ENCODE measurements at regions not wholly inside any gene's neighbourhood (a gene's known extent, or its start where the extent isn't known, plus 50 kb on each side); places are given as distances from the start of the nearest gene placed in this dataset.

- no peaks in the 10 kb centered on the region for H3K4me1 Mint-ChIP-seq (ENCODE audit: unreplicated experiment)
- peaks cover 1% of the 10 kb centered on the region for H3K27me3 Mint-ChIP-seq (ENCODE audit: unreplicated experiment)
- no peak for TF ChIP-seq CTCF (IDR thresholded peaks at IDR 0.05; ENCODE audit: unreplicated experiment)
- DNase-seq (ENCODE audit: low spot score): no peak
- no peak overlapping the region for H3K27ac Mint-ChIP-seq (ENCODE audit: unreplicated experiment)
- H3K9me3 Mint-ChIP-seq (ENCODE audit: unreplicated experiment): no peaks in the 10 kb centered on the region
- no peaks in the 10 kb centered on the region for H3K36me3 Mint-ChIP-seq (ENCODE audit: low read depth, unreplicated experiment)
- H3K4me3 Mint-ChIP-seq (ENCODE audit: unreplicated experiment): no peak overlapping the region
These were observed 56.9 kb upstream of the C3orf49 start for GRCh38 chr3:63762180-63762579.

GRCh38 chr3:63762934-63763550 is 56.1 kb upstream of the C3orf49 start:
- peaks cover 1% of the 10 kb centered on the region for H3K27me3 Mint-ChIP-seq (ENCODE audit: unreplicated experiment)
- H3K36me3 Mint-ChIP-seq (ENCODE audit: low read depth, unreplicated experiment): no peaks in the 10 kb centered on the region
- H3K4me3 Mint-ChIP-seq (ENCODE audit: unreplicated experiment): no peak overlapping the region
- DNase-seq (ENCODE audit: low spot score): no peak
- H3K9me3 Mint-ChIP-seq (ENCODE audit: unreplicated experiment): no peaks in the 10 kb centered on the region
- TF ChIP-seq CTCF (IDR thresholded peaks at IDR 0.05; ENCODE audit: unreplicated experiment): no peak
- no peaks in the 10 kb centered on the region for H3K4me1 Mint-ChIP-seq (ENCODE audit: unreplicated experiment)
- no peak overlapping the region for H3K27ac Mint-ChIP-seq (ENCODE audit: unreplicated experiment)

- DNase-seq (ENCODE audit: low spot score): no peak
- H3K27me3 Mint-ChIP-seq (ENCODE audit: unreplicated experiment): peaks cover 3% of the 10 kb centered on the region
- H3K4me3 Mint-ChIP-seq (ENCODE audit: unreplicated experiment): no peak overlapping the region
- H3K27ac Mint-ChIP-seq (ENCODE audit: unreplicated experiment): no peak overlapping the region
- H3K36me3 Mint-ChIP-seq (ENCODE audit: low read depth, unreplicated experiment): no peaks in the 10 kb centered on the region
- no peaks in the 10 kb centered on the region for H3K9me3 Mint-ChIP-seq (ENCODE audit: unreplicated experiment)
- TF ChIP-seq CTCF (IDR thresholded peaks at IDR 0.05; ENCODE audit: unreplicated experiment): no peak
- H3K4me1 Mint-ChIP-seq (ENCODE audit: unreplicated experiment): no peaks in the 10 kb centered on the region
These were observed 54.6 kb upstream of the C3orf49 start for GRCh38 chr3:63764511-63764910.

GRCh38 chr3:63766261-63766660 is 52.8 kb upstream of the C3orf49 start:
- H3K4me3 Mint-ChIP-seq (ENCODE audit: unreplicated experiment): no peak overlapping the region
- H3K9me3 Mint-ChIP-seq (ENCODE audit: unreplicated experiment): no peaks in the 10 kb centered on the region
- H3K36me3 Mint-ChIP-seq (ENCODE audit: low read depth, unreplicated experiment): no peaks in the 10 kb centered on the region
- H3K4me1 Mint-ChIP-seq (ENCODE audit: unreplicated experiment): no peaks in the 10 kb centered on the region
- DNase-seq (ENCODE audit: low spot score): no peak
- H3K27ac Mint-ChIP-seq (ENCODE audit: unreplicated experiment): no peak overlapping the region
- H3K27me3 Mint-ChIP-seq (ENCODE audit: unreplicated experiment): peaks cover 3% of the 10 kb centered on the region
- no peak for TF ChIP-seq CTCF (IDR thresholded peaks at IDR 0.05; ENCODE audit: unreplicated experiment)

GRCh38 chr3:63768386-63768785 is 50.7 kb upstream of the C3orf49 start:
- no peak for TF ChIP-seq CTCF (IDR thresholded peaks at IDR 0.05; ENCODE audit: unreplicated experiment)
- Mint-ChIP-seq H3K27me3 (ENCODE audit: unreplicated experiment) (peaks cover 3% of the 10 kb centered on the region), H3K4me1 (ENCODE audit: unreplicated experiment) (no peaks in the 10 kb centered on the region), H3K4me3 (ENCODE audit: unreplicated experiment) (no peak overlapping the region), H3K27ac (ENCODE audit: unreplicated experiment) (no peak overlapping the region), H3K36me3 (ENCODE audit: low read depth, unreplicated experiment) (no peaks in the 10 kb centered on the region), H3K9me3 (ENCODE audit: unreplicated experiment) (no peaks in the 10 kb centered on the region)
- DNase-seq (ENCODE audit: low spot score): no peak
